Mononuclear cell (primary cell): ENCODE measurements at regions not wholly inside any gene's neighbourhood (a gene's known extent, or its start where the extent isn't known, plus 50 kb on each side); places are given as distances from the start of the nearest gene placed in this dataset.

ENCODE experiments used
- H3K27me3 ChIP-seq: 2 replicates; pipeline ENCODE4 v1.6.0; 2011; ENCODE audit warnings: low read length, control low read depth; ENCODE audit not compliant: insufficient read depth
- H3K4me1 ChIP-seq: 2 replicates; pipeline ENCODE4 v1.5.1; 2011; ENCODE audit warnings: mild to moderate bottlenecking, low read length, control low read depth; ENCODE audit not compliant: insufficient read depth
- H3K4me3 ChIP-seq: 2 replicates; pipeline ENCODE4 v1.5.1; 2011; ENCODE audit warnings: mild to moderate bottlenecking, low read length, moderate library complexity
- H3K9me3 ChIP-seq: 2 replicates; pipeline ENCODE4 v1.5.1; 2011; ENCODE audit warnings: low read depth, mild to moderate bottlenecking, control low read depth, low read length

DNA sequence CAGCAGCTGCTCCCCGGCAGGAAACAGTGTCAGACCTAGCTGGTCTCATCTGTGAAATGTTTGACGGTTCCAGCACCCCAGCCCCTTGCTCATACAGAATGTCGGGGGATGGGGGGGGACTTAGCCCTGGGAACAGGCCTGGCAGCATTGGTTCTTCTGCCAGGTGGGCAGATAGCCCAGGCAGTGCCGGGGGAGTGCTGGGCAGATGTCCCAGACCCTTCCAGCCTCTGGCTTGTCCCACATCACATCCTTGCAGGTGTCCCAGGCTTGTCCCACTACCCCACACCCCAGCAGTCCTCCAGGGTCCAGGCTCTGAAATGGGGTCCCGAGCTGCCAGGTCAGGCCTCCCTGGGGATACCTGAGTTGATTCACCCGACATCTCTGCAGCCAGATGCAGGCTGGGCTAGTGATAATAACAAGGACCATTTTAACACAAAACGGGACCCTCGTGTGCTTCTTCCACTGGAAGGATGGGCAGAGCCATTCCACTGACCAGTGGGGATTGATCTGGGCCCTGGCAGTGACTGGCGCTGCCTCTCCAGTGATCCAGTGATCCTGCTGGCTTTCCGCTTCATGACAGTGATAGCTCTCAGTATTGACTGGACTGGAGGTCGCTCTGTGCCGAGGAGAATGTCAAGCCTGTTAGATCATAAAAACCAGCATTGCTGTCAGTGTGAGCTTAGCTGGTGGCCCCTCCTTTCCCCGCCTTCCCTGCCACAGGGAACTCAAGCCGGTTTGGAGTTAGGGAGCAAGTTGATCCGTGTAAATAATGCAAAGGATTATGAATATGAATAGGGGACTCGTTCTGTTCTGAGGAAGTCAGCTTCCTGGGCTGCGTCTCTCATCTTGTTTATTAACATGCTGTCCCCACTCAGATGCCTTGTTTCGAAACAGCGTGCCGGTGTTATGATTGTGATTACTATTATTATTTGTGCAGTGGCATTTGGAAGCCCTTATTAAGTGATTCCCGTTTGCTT lies 180.6 kb downstream of the AACS start:
- H3K4me1 ChIP-seq = no peaks in the 10 kb centered on the region
- no peaks in the 10 kb centered on the region for H3K27me3 ChIP-seq
- no peaks in the 10 kb centered on the region for H3K9me3 ChIP-seq
- no peak overlapping the region for H3K4me3 ChIP-seq

DNA sequence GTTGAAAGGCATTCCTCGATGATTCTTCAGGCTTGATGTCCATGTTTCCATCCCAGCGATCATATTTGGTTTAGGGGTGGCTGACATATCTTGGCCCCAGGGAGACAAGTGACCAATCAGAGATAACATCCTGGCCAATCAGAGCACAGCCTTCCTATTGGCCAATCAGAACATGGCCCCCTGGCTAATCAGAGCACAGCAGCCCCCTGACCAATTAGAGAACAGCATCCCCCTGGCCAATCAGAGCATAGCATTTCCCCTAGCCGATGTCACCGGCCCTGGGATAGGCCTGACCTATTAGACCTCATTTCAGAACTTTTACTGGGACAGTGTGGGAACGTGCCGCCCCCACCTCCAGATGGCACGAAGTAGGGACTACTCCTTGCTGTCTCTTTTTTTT lies 182.2 kb downstream of the AACS start:
- H3K4me1 ChIP-seq = no peaks in the 10 kb centered on the region
- H3K4me3 ChIP-seq = no peak overlapping the region
- no peaks in the 10 kb centered on the region for H3K27me3 ChIP-seq
- H3K9me3 ChIP-seq = no peaks in the 10 kb centered on the region

- no peaks in the 10 kb centered on the region for H3K9me3 ChIP-seq
These were observed 184.0 kb downstream of the AACS start for GRCh38 chr12:125249066-125249824.

DNA sequence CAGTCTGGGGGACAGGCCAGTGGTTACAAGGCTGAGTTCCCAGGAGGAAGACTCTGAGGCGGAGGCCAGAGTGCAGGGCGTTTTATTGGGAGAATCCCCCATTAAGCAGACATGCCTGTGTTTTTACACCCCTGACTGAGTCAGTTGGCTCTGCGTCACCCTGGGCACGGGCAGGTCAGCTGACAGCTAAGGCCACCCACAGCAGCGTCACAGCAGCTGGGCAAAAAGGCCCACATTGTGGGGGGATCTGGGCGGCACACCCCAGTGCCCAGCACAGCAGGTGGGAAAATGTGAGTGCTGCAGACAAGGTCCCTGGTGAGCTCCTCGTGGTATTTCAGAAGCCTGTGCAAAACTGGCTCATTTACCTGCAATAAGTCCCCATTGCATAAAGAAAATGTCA lies 184.7 kb downstream of the AACS start:
- no peaks in the 10 kb centered on the region for H3K27me3 ChIP-seq
- H3K4me1 ChIP-seq = no peaks in the 10 kb centered on the region
- no peak overlapping the region for H3K4me3 ChIP-seq
- H3K9me3 ChIP-seq = no peaks in the 10 kb centered on the region

More at GRCh38 chr12:125249066-125249824, 184.0 kb downstream of the AACS start:
- H3K27me3 ChIP-seq = no peaks in the 10 kb centered on the region
- H3K4me1 ChIP-seq = no peaks in the 10 kb centered on the region
- no peak overlapping the region for H3K4me3 ChIP-seq

- H3K4me3 ChIP-seq = no peak overlapping the region
- H3K4me1 ChIP-seq = no peaks in the 10 kb centered on the region
- H3K9me3 ChIP-seq = no peaks in the 10 kb centered on the region
- H3K27me3 ChIP-seq = no peaks in the 10 kb centered on the region
These were observed 189.0 kb downstream of the AACS start for GRCh38 chr12:125254236-125254635.

GRCh38 chr12:125254856-125255255 lies 189.6 kb downstream of the AACS start:
- no peaks in the 10 kb centered on the region for H3K4me1 ChIP-seq
- no peaks in the 10 kb centered on the region for H3K9me3 ChIP-seq
- no peaks in the 10 kb centered on the region for H3K27me3 ChIP-seq
- no peak overlapping the region for H3K4me3 ChIP-seq

DNA sequence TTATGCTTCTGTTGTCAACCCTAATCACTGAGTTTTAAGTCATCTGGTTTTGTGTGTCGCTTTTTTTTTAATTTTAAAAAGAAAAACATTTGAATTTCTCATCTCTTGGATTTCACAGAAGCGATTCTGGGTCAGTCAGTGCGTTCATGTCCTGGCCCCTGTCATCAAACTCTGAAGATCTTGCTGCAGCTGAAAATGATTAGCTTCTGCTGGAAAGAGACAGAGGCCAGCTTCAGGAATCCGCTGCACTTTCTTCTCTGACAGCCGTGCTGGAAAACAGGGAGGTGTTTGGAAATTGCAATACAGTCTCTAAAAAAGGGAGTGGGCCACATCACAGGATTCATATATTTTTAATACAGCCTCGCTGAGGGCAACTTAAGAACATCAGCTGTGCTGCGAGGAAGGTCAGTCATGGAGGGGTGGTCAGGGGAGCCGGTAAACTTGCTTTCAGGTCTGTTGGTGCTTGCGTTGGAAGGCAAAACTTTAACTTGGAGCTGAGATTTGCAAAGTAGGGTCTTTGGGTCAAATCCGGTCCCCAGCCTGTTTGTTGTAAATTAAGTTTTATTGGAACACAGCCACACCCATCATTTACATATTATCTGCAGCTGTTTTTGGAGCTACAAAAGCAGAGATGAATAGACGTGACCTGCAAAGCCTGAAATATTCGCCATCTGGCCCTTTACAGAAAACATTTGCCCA lies 190.8 kb downstream of the AACS start:
- Histone ChIP-seq H3K27me3 (no peaks in the 10 kb centered on the region), H3K4me3 (no peak overlapping the region), H3K9me3 (no peaks in the 10 kb centered on the region), H3K4me1 (no peaks in the 10 kb centered on the region)

GRCh38 chr12:125256634-125256936 lies 191.3 kb downstream of the AACS start:
- Histone ChIP-seq H3K27me3 (no peaks in the 10 kb centered on the region), H3K4me1 (no peaks in the 10 kb centered on the region)

GRCh38 chr12:125259178-125259867 lies 194.1 kb downstream of the AACS start:
- Histone ChIP-seq H3K4me3 (no peak overlapping the region), H3K27me3 (no peaks in the 10 kb centered on the region), H3K4me1 (no peaks in the 10 kb centered on the region), H3K9me3 (no peaks in the 10 kb centered on the region)

More at GRCh38 chr12:125256634-125256936, 191.3 kb downstream of the AACS start:
- H3K9me3 ChIP-seq = no peaks in the 10 kb centered on the region
- H3K4me3 ChIP-seq = no peak overlapping the region

DNA sequence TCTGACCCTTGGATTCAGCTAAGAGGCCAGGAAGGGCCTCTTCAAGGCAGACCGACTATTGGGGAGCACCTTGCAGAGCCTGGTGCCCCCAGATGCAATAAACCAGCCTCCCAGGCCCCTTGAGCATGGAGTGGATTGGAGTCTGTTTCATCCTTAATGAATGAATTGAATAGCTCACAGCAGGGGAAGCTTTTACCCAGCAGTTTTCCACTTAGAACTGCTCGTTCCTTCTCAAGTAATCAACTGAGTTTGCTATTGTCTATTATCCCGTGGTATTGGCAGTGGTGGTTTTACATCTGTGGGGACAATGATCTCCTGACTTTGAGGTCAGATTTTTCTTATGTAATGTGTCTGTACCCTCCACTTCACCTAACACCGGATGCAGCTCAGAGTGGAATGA lies 197.6 kb downstream of the AACS start:
- H3K27me3 ChIP-seq = no peaks in the 10 kb centered on the region
- H3K4me3 ChIP-seq = no peak overlapping the region
- H3K9me3 ChIP-seq = no peaks in the 10 kb centered on the region
- no peaks in the 10 kb centered on the region for H3K4me1 ChIP-seq

DNA sequence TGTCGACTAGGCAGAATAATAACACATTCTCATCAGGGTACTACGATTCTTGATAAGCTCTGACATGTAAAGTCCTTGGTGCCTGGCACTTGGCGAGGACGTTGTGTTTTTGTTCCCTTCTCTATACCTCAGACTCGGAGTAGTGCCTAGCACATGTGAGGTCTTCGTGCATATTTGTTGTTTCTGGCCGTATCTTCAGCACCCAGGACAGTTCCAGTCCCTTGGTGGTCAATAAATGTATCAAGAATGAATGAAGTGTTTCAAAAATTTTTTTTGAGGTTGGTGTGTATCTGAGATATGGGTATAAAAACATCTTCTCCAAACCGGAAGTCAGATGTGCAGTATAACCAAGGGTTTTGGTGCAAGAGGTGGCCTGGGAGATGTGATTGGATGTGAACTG lies 198.2 kb downstream of the AACS start:
- no peaks in the 10 kb centered on the region for H3K4me1 ChIP-seq
- no peaks in the 10 kb centered on the region for H3K9me3 ChIP-seq
- no peaks in the 10 kb centered on the region for H3K27me3 ChIP-seq
- H3K4me3 ChIP-seq = no peak overlapping the region

DNA sequence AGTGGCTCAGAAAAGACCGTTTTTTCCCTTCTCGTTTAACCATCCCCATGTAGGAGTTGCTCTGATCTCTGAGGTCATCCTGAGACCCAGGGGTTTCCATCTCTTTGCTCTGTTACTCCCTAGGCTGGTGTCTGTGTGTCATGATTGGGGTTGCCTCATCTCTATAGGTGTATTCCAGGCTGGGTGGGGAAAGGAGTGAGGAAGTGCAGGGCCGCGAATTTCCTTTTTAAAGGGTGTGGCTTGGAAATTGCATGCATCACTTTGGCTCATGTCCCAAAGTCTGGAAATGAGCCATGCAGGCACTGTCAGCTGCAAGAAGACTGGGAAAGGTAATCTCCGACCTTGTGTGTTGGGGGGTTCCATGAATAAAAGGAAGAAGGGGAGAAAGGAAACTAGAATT lies 201.9 kb downstream of the AACS start:
- no peaks in the 10 kb centered on the region for H3K4me1 ChIP-seq
- H3K4me3 ChIP-seq = no peak overlapping the region
- no peaks in the 10 kb centered on the region for H3K27me3 ChIP-seq
- H3K9me3 ChIP-seq = no peaks in the 10 kb centered on the region

GRCh38 chr12:125269276-125269675 lies 204.0 kb downstream of the AACS start:
- no peaks in the 10 kb centered on the region for H3K4me1 ChIP-seq
- H3K9me3 ChIP-seq = no peaks in the 10 kb centered on the region
- H3K4me3 ChIP-seq = no peak overlapping the region
- no peaks in the 10 kb centered on the region for H3K27me3 ChIP-seq

DNA sequence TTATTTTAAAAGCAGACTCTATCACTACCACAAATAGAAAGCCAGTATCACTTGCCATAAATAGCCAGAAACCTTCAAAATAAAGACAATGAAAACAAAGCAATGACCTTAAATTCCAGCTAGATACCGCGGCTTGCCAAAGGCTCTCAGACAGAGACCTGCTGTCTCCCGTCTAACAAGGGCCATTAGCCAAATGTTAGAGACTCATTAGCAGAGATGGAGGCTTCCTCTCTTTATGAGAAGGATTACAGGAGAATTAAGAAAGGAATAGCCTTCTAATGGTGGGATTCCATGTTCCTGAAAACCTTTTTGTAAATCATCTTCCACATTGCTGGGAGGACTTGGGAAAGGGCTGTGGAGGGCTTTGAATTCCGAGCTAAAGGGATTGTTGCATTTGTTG lies 206.7 kb downstream of the AACS start:
- no peaks in the 10 kb centered on the region for H3K4me1 ChIP-seq
- no peaks in the 10 kb centered on the region for H3K27me3 ChIP-seq
- H3K9me3 ChIP-seq = no peaks in the 10 kb centered on the region
- no peak overlapping the region for H3K4me3 ChIP-seq
